SU-DHL-6 (cell line): ENCODE measurements at regions not wholly inside any gene's neighbourhood (a gene's known extent, or its start where the extent isn't known, plus 50 kb on each side); places are given as distances from the start of the nearest gene placed in this dataset.

Experiments
- H2AFZ ChIP-seq: fragments of 200-600 bp; sonication (generic); 2 replicates; pipeline ENCODE4 v1.6.1; 2014; ENCODE audit warnings: low read depth, mild to moderate bottlenecking, moderate library complexity, mixed read lengths, antibody characterized with exemption, low read length; ENCODE audit not compliant: severe bottlenecking
- H3F3A ChIP-seq: fragments of 200-600 bp; shearing (Covaris generic); 2 replicates; pipeline ENCODE4 v1.6.0; 2016; ENCODE audit warnings: antibody characterized with exemption, mild to moderate bottlenecking; ENCODE audit not compliant: insufficient read depth
- H3K27ac ChIP-seq: fragments of 200-600 bp; sonication (generic); 2 replicates; pipeline ENCODE4 v1.5.1; 2016; ENCODE audit warnings: low read depth, mild to moderate bottlenecking, low read length, moderate library complexity, mixed read lengths
- H3K27me3 ChIP-seq: fragments of 200-600 bp; sonication (generic), shearing (Covaris generic); 2 replicates; pipeline ENCODE4 v1.6.0; 2014; ENCODE audit warnings: mild to moderate bottlenecking, low read length
- H3K36me3 ChIP-seq: fragments of 200-600 bp; sonication (generic); 2 replicates; pipeline ENCODE4 v1.6.1; 2014; ENCODE audit warnings: mild to moderate bottlenecking, low read length, mixed read lengths
- H3K4me2 ChIP-seq: fragments of 300-600, 200-600 bp; shearing (Covaris generic), sonication (generic); 2 replicates; pipeline ENCODE4 v1.6.0; 2014; ENCODE audit warnings: low read length, low read depth, mild to moderate bottlenecking; ENCODE audit not compliant: poor library complexity, severe bottlenecking
- H3K4me3 ChIP-seq: fragments of 200-600 bp; sonication (generic); 2 replicates; pipeline ENCODE4 v1.5.1; 2014; ENCODE audit warnings: antibody characterized with exemption, low read length, mild to moderate bottlenecking, mixed read lengths; ENCODE audit not compliant: insufficient read depth, poor library complexity, severe bottlenecking
- H3K79me2 ChIP-seq: fragments of 200-600 bp; sonication (generic); 2 replicates; pipeline ENCODE4 v1.6.1; 2014; ENCODE audit warnings: mild to moderate bottlenecking, low read length, moderate library complexity; ENCODE audit not compliant: insufficient read depth
- H3K9ac ChIP-seq: fragments of 200-600 bp; sonication (generic); 2 replicates; pipeline ENCODE4 v1.7.0; 2014; ENCODE audit warnings: mild to moderate bottlenecking, low read length
- H3K9me2 ChIP-seq: fragments of 200-600 bp; sonication (generic); replicated peaks from 2 replicates; pipeline ENCODE4 v1.6.1; 2014; ENCODE audit warnings: low read length; ENCODE audit not compliant: insufficient read depth
- H3K9me3 ChIP-seq: fragments of 200-600 bp; sonication (generic); 2 replicates; pipeline ENCODE4 v1.6.1; 2014; ENCODE audit warnings: low read length, mixed read lengths; ENCODE audit not compliant: insufficient read depth
- H4K20me1 ChIP-seq: fragments of 200-600 bp; sonication (generic); 2 replicates; pipeline ENCODE4 v1.6.1; 2014; ENCODE audit warnings: low read depth, mild to moderate bottlenecking, antibody characterized with exemption, low read length, moderate library complexity, mixed read lengths
- EZH2phosphoT487 ChIP-seq: fragments of 200-600 bp; sonication (generic), shearing (Covaris generic); conservative IDR thresholded peaks from 2 replicates; pipeline ENCODE4 v1.6.1; 2018; ENCODE audit warnings: mild to moderate bottlenecking, antibody characterized with exemption, low read length, moderate library complexity, mixed read lengths
- TF ChIP-seq, protein P1 (sequence below): fragments of 200-600 bp; sonication (generic); IDR thresholded peaks from one replicate; pipeline ENCODE4 v1.5.1; 2017; ENCODE audit warnings: antibody characterized with exemption, mild to moderate bottlenecking, low read length, moderate library complexity; ENCODE audit not compliant: insufficient read depth, poor library complexity, severe bottlenecking

DNA sequence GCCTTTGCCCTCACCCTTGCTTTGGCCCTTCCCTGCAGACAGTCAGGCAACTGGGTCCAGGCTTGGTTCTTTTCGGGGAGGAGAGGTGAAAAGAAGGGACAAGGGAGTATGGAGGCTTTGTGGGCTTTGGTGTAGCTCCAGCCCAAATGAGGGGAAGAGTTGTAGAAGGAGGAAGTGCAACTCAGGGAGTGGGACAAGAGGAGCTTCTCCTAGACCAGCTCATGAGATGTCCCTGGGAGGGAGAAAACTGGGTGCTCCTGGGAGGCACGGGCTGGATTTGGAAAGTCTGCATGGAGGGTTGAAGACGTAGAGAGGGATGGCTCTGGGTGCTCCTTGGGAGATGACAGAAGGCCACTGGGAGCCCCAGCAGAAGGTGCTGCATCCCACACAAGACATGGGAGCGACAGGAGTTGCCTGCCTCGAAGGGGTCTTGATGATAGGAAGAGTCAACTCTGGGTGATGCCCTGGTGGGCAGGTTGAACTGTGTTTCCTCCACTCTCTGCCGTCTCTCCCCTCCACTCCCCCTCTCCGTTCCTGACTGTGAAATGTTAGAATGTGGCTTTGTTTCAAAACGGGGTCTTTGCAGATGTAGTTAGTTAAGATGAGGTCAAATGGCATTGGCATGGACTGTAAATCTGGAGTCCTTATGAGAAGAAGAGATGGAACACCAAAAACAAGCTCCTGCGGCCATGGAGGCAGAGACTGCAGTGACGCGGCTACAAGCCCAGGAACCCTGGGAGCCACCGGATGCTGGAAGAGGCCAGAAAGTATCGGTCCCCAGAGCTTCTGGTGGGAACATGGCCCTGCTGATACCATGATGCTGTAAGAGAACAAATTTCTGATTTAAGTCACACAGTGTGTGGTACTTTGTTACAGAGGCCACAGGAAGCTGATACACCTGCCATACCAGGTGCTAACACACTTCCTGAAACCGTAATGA is 298.5 kb downstream of the GLRX3 start:
- H3K27me3 ChIP-seq: no peaks in the 10 kb centered on the region
- H3K27ac ChIP-seq: no peak overlapping the region
- H3K9me2 ChIP-seq: no peaks in the 10 kb centered on the region
- no peaks in the 10 kb centered on the region for H3K36me3 ChIP-seq
- H3K4me3 ChIP-seq: no peak overlapping the region
- no peaks in the 10 kb centered on the region for H3F3A ChIP-seq
- H3K9ac ChIP-seq: no peak overlapping the region
- H2AFZ ChIP-seq: no peak overlapping the region
- no peaks in the 10 kb centered on the region for H3K9me3 ChIP-seq
- H3K79me2 ChIP-seq: no peaks in the 10 kb centered on the region
- no peaks in the 10 kb centered on the region for H4K20me1 ChIP-seq
- no peak for TF ChIP-seq EZH2phosphoT487
- TF ChIP-seq, protein P1, sequence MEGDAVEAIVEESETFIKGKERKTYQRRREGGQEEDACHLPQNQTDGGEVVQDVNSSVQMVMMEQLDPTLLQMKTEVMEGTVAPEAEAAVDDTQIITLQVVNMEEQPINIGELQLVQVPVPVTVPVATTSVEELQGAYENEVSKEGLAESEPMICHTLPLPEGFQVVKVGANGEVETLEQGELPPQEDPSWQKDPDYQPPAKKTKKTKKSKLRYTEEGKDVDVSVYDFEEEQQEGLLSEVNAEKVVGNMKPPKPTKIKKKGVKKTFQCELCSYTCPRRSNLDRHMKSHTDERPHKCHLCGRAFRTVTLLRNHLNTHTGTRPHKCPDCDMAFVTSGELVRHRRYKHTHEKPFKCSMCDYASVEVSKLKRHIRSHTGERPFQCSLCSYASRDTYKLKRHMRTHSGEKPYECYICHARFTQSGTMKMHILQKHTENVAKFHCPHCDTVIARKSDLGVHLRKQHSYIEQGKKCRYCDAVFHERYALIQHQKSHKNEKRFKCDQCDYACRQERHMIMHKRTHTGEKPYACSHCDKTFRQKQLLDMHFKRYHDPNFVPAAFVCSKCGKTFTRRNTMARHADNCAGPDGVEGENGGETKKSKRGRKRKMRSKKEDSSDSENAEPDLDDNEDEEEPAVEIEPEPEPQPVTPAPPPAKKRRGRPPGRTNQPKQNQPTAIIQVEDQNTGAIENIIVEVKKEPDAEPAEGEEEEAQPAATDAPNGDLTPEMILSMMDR: no peak
- H3K4me2 ChIP-seq: no peak overlapping the region

- Histone ChIP-seq H3K27ac (no peak overlapping the region), H3K4me2 (no peak overlapping the region), H3K9me2 (no peaks in the 10 kb centered on the region), H3K9me3 (no peaks in the 10 kb centered on the region), H4K20me1 (no peaks in the 10 kb centered on the region), H3K36me3 (no peaks in the 10 kb centered on the region), H3F3A (no peaks in the 10 kb centered on the region), H3K9ac (no peak overlapping the region), H3K4me3 (no peak overlapping the region), H2AFZ (no peak overlapping the region), H3K79me2 (no peaks in the 10 kb centered on the region), H3K27me3 (no peaks in the 10 kb centered on the region)
- TF ChIP-seq EZH2phosphoT487: no peak
- TF ChIP-seq, protein P1: no peak
These were observed 299.8 kb downstream of the GLRX3 start for GRCh38 chr10:130435961-130436360.

DNA sequence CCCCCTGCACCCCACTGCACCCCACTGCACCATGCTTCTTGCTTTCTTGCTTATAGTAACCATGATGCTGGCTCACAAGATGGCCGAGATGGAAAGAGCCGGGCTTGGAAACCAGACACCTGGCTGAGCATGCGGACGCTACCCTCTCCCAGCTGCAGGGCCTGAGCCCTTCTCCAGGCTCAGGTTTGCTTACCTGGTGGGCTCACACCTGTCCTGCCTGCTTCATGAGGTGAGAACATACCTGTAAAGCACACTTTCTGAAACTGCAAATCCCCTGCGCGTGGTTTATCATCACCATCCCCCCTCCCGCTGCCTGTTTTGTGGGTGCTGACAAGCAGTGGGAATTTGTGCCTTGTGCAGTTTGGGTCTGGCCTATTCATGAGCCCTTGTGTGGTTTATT is 302.7 kb downstream of the GLRX3 start:
- H3K79me2 ChIP-seq: no peaks in the 10 kb centered on the region
- H3K9me3 ChIP-seq: no peaks in the 10 kb centered on the region
- no peaks in the 10 kb centered on the region for H4K20me1 ChIP-seq
- H3K36me3 ChIP-seq: no peaks in the 10 kb centered on the region
- no peaks in the 10 kb centered on the region for H3F3A ChIP-seq
- no peaks in the 10 kb centered on the region for H3K9me2 ChIP-seq
- H3K9ac ChIP-seq: no peak overlapping the region
- no peak overlapping the region for H3K4me3 ChIP-seq
- no peak overlapping the region for H2AFZ ChIP-seq
- H3K27me3 ChIP-seq: no peaks in the 10 kb centered on the region
- H3K27ac ChIP-seq: no peak overlapping the region
- no peak overlapping the region for H3K4me2 ChIP-seq
- TF ChIP-seq, protein P1: no peak
- TF ChIP-seq EZH2phosphoT487: no peak
